HG02970 (cell line): ENCODE measurements at regions not wholly inside any gene's neighbourhood (a gene's known extent, or its start where the extent isn't known, plus 50 kb on each side); places are given as distances from the start of the nearest gene placed in this dataset.
"Not testable (repeated sequence)": the region's sequence is repeated elsewhere in the genome, so short reads cannot be mapped to it uniquely, and the experiment has no call there.

Experiments
- ATAC-seq: cut with Tn5 transposase; IDR thresholded peaks from one replicate; pipeline ENCODE4 v1.9.1; 2021; ENCODE audit warnings: mild to moderate bottlenecking, moderate library complexity, moderate number of reproducible peaks; ENCODE audit not compliant: unreplicated experiment, low FRiP score

- no peak for ATAC-seq
Observed at GRCh38 chr3:178310949-178311348, 225.3 kb upstream of the KCNMB2 start.

- no peak for ATAC-seq
Observed at GRCh38 chr3:178313716-178314115, 222.5 kb upstream of the KCNMB2 start.

GRCh38 chr3:178318340-178318739 lies 217.9 kb upstream of the KCNMB2 start:
- ATAC-seq: no peak

GRCh38 chr3:178318941-178319816 lies 217.1 kb upstream of the KCNMB2 start:
- ATAC-seq: no peak

GRCh38 chr3:178320456-178321351 lies 215.5 kb upstream of the KCNMB2 start:
- ATAC-seq: no peak

GRCh38 chr3:178324356-178324755 lies 211.9 kb upstream of the KCNMB2 start:
- no peak for ATAC-seq

- ATAC-seq: no peak
Observed at GRCh38 chr3:178325330-178325729, 210.9 kb upstream of the KCNMB2 start.

GRCh38 chr3:178329936-178330335 lies 206.3 kb upstream of the KCNMB2 start:
- no peak for ATAC-seq

- ATAC-seq: no peak
Observed at GRCh38 chr3:178334239-178334638, 202.0 kb upstream of the KCNMB2 start.

- no peak for ATAC-seq
Observed at GRCh38 chr3:178336336-178336735, 199.9 kb upstream of the KCNMB2 start.

- no peak for ATAC-seq
Observed at GRCh38 chr3:178340506-178340905, 195.7 kb upstream of the KCNMB2 start.

- ATAC-seq: no peak
Observed at GRCh38 chr3:178341636-178342035, 194.6 kb upstream of the KCNMB2 start.

GRCh38 chr3:178342111-178342510 lies 194.1 kb upstream of the KCNMB2 start:
- no peak for ATAC-seq

GRCh38 chr3:178343433-178344038 lies 192.7 kb upstream of the KCNMB2 start:
- no peak for ATAC-seq

GRCh38 chr3:178345944-178346343 lies 190.3 kb upstream of the KCNMB2 start:
- no peak for ATAC-seq

GRCh38 chr3:178348561-178349217 lies 187.5 kb upstream of the KCNMB2 start:
- not testable (repeated sequence) for ATAC-seq

- not testable (repeated sequence) for ATAC-seq
Observed at GRCh38 chr3:178349218-178349596, 187.0 kb upstream of the KCNMB2 start.

GRCh38 chr3:178350763-178351162 lies 185.5 kb upstream of the KCNMB2 start:
- ATAC-seq: no peak

- no peak for ATAC-seq
Observed at GRCh38 chr3:178352326-178353005, 183.8 kb upstream of the KCNMB2 start.
